NB4 (cell line): ENCODE measurements at regions not wholly inside any gene's neighbourhood (a gene's known extent, or its start where the extent isn't known, plus 50 kb on each side); places are given as distances from the start of the nearest gene placed in this dataset.

Source experiments
- POLR2A ChIP-seq: IDR thresholded peaks from 2 replicates; pipeline ENCODE4 v1.6.1; 2011; ENCODE audit warnings: mild to moderate bottlenecking; ENCODE audit not compliant: insufficient read length; ENCODE audit errors: extremely low read depth
- TF ChIP-seq, protein P1 (sequence below): IDR thresholded peaks from one replicate; pipeline ENCODE4 v1.5.1; 2012; ENCODE audit warnings: low read depth, low read length

DNA sequence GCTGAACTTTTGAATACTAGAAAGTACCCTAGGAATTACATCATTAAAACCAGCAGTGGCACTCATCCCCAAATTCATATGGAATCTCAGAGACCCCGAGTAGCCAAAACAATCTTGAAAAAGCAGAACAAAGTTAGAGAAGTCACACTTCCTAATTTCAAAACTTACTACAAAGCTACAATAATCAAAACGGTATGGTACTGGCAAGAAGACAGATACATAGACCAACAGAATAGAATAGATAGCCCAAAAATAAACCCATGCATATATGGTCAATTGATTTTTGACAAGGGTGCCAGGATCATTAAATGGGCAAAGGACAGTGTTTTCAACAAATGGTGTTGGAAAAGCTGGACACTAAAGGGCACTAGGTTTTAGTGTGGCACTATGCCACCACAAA is 176.0 kb upstream of the NDUFV2 start:
- TF ChIP-seq, protein P1, sequence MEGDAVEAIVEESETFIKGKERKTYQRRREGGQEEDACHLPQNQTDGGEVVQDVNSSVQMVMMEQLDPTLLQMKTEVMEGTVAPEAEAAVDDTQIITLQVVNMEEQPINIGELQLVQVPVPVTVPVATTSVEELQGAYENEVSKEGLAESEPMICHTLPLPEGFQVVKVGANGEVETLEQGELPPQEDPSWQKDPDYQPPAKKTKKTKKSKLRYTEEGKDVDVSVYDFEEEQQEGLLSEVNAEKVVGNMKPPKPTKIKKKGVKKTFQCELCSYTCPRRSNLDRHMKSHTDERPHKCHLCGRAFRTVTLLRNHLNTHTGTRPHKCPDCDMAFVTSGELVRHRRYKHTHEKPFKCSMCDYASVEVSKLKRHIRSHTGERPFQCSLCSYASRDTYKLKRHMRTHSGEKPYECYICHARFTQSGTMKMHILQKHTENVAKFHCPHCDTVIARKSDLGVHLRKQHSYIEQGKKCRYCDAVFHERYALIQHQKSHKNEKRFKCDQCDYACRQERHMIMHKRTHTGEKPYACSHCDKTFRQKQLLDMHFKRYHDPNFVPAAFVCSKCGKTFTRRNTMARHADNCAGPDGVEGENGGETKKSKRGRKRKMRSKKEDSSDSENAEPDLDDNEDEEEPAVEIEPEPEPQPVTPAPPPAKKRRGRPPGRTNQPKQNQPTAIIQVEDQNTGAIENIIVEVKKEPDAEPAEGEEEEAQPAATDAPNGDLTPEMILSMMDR: no peak
- no peak for TF ChIP-seq POLR2A
